Common myeloid progenitor, CD34-positive (primary cell): ENCODE measurements at regions not wholly inside any gene's neighbourhood (a gene's known extent, or its start where the extent isn't known, plus 50 kb on each side); places are given as distances from the start of the nearest gene placed in this dataset.

Experiments used
- CTCF ChIA-PET: fragments of 350-600 bp; sonication (Branson Sonifier 250); formaldehyde crosslinking; loops from one replicate; lab custom pipeline; 2021; ENCODE audit warnings: antibody characterized with exemption; lab: Charles Lee
- POLR2A ChIA-PET: fragments of 350-600 bp; sonication (Branson Sonifier 250); formaldehyde crosslinking; loops from one replicate; lab custom pipeline; 2021; ENCODE audit warnings: antibody characterized with exemption; lab: Charles Lee
- DNase-seq, 3 donors: peaks; one replicate each; pipeline versions ENCODE4 v3.0.0 to v3.0.0-alpha.2; 2013
- H3K27ac ChIP-seq, 2 experiments: 1 replicate in 1 of 2; 2 replicates in 1 of 2; pipeline ENCODE4 v1.7.0; 2013; ENCODE audit warnings: inconsistent platforms in 2 of 2, low read length in 2 of 2, mild to moderate bottlenecking in 2 of 2, low read depth in 1 of 2, moderate library complexity in 1 of 2; ENCODE audit not compliant: severe bottlenecking in 2 of 2, insufficient read depth in 1 of 2, poor library complexity in 1 of 2
- H3K27me3 ChIP-seq, 5 experiments: replicated peaks in 2 of 5; 1 replicate in 3 of 5; 2 replicates in 2 of 5; pipeline versions ENCODE4 v1.6.1 to v1.7.0; 2013; ENCODE audit warnings: low read length in 4 of 5, mild to moderate bottlenecking in 2 of 5, moderate library complexity in 2 of 5, inconsistent platforms in 1 of 5; ENCODE audit not compliant: insufficient read depth in 5 of 5, control insufficient read depth in 4 of 5
- H3K36me3 ChIP-seq, 4 experiments: 1 replicate in 2 of 4; 2 replicates in 2 of 4; pipeline versions ENCODE4 v1.6.1 to v1.7.0; 2013; ENCODE audit warnings: low read length in 3 of 4, control low read depth in 1 of 4, mild to moderate bottlenecking in 1 of 4; ENCODE audit not compliant: control insufficient read depth in 4 of 4, insufficient read depth in 4 of 4
- H3K4me1 ChIP-seq, 4 experiments: 1 replicate in 3 of 4; 2 replicates in 1 of 4; pipeline versions ENCODE4 v1.6.1 to v1.7.1; 2013; ENCODE audit warnings: low read length in 3 of 4, mild to moderate bottlenecking in 3 of 4, control low read depth in 1 of 4, inconsistent platforms in 1 of 4, moderate library complexity in 1 of 4; ENCODE audit not compliant: control insufficient read depth in 4 of 4, insufficient read depth in 4 of 4; ENCODE audit errors: control extremely low read depth in 1 of 4
- H3K4me3 ChIP-seq, 7 experiments: 1 replicate in 4 of 7; 2 replicates in 3 of 7; pipeline versions ENCODE4 v1.5.1 to v1.7.0; 2013; ENCODE audit warnings: mild to moderate bottlenecking in 7 of 7, low read length in 6 of 7, moderate library complexity in 6 of 7, inconsistent platforms in 2 of 7, low read depth in 2 of 7, control low read depth in 1 of 7; ENCODE audit not compliant: insufficient read depth in 4 of 7, control insufficient read depth in 1 of 7; ENCODE audit errors: extremely low read depth in 1 of 7
- H3K9me3 ChIP-seq, 5 experiments: 1 replicate in 4 of 5; 2 replicates in 1 of 5; pipeline versions ENCODE4 v1.6.1 to v1.7.1; 2013; ENCODE audit warnings: low read length in 4 of 5, mild to moderate bottlenecking in 2 of 5, inconsistent platforms in 1 of 5, low read depth in 1 of 5, moderate library complexity in 1 of 5; ENCODE audit not compliant: control insufficient read depth in 4 of 5, insufficient read depth in 2 of 5; ENCODE audit errors: control extremely low read depth in 1 of 5
- WGBS: methylation state at CpG from one replicate; pipeline ENCODE4 v1.1.5; 2013; ENCODE audit not compliant: insufficient coverage; 5-methylcytosine and 5-hydroxymethylcytosine counted together

- WGBS: 71% methylated on average over 1 of the region's 1 CpG
- POLR2A ChIA-PET: no interaction called here
- H3K9me3 ChIP-seq: no peaks in the 10 kb centered on the region
- no peak overlapping the region for H3K4me3 ChIP-seq
- no peak overlapping the region for H3K27ac ChIP-seq
- CTCF ChIA-PET: no interaction called here
- no peaks in the 10 kb centered on the region for H3K36me3 ChIP-seq
- H3K27me3 ChIP-seq: no peaks in the 10 kb centered on the region
- DNase-seq: no peak
- H3K4me1 ChIP-seq: no peaks in the 10 kb centered on the region
Observed at GRCh38 chr2:223701761-223702160, 99.6 kb upstream of the SCG2 start.

- no peaks in the 10 kb centered on the region for H3K4me1 ChIP-seq
- H3K27me3 ChIP-seq: no peaks in the 10 kb centered on the region
- H3K9me3 ChIP-seq: no peaks in the 10 kb centered on the region
- H3K27ac ChIP-seq: no peak overlapping the region
- no peak overlapping the region for H3K4me3 ChIP-seq
- ChIA-PET POLR2A (no interaction called here), CTCF (no interaction called here)
- DNase-seq: no peak
- H3K36me3 ChIP-seq: no peaks in the 10 kb centered on the region
- 100% methylated on average over 3 of the region's 3 CpGs for WGBS
Observed at GRCh38 chr2:223700221-223700620, 98.1 kb upstream of the SCG2 start.

GRCh38 chr2:223697892-223698645, 95.9 kb upstream of the SCG2 start:
- no peaks in the 10 kb centered on the region for H3K9me3 ChIP-seq
- H3K36me3 ChIP-seq: no peaks in the 10 kb centered on the region
- ChIA-PET POLR2A (no interaction called here), CTCF (no interaction called here)
- H3K4me3 ChIP-seq: no peak overlapping the region
- DNase-seq: no peak
- peaks cover 0 to 2% (median 0%) of the 10 kb centered on the region in 5 experiments for H3K27me3 ChIP-seq
- H3K4me1 ChIP-seq: no peaks in the 10 kb centered on the region
- no peak overlapping the region for H3K27ac ChIP-seq
- 92% methylated on average over 7 of the region's 7 CpGs for WGBS

- WGBS: 100% methylated on average over 2 of the region's 2 CpGs
Observed at GRCh38 chr2:223697316-223697891, 95.2 kb upstream of the SCG2 start.

GRCh38 chr2:223696719-223697118, 94.6 kb upstream of the SCG2 start:
- peaks cover 0 to 2% (median 0%) of the 10 kb centered on the region in 5 experiments for H3K27me3 ChIP-seq
- POLR2A ChIA-PET: no interaction called here
- H3K27ac ChIP-seq: no peak overlapping the region
- CTCF ChIA-PET: no interaction called here
- DNase-seq: no peak
- no peaks in the 10 kb centered on the region for H3K9me3 ChIP-seq
- H3K4me3 ChIP-seq: no peak overlapping the region
- H3K4me1 ChIP-seq: no peaks in the 10 kb centered on the region
- 78% methylated on average over 1 of the region's 1 CpG for WGBS
- no peaks in the 10 kb centered on the region for H3K36me3 ChIP-seq

More at GRCh38 chr2:223697316-223697891, 95.2 kb upstream of the SCG2 start:
- Histone ChIP-seq H3K36me3 (no peaks in the 10 kb centered on the region), H3K9me3 (no peaks in the 10 kb centered on the region), H3K4me1 (no peaks in the 10 kb centered on the region), H3K4me3 (no peak overlapping the region), H3K27me3 (peaks cover 0 to 2% (median 0%) of the 10 kb centered on the region in 5 experiments), H3K27ac (no peak overlapping the region)
- POLR2A ChIA-PET: no interaction called here
- CTCF ChIA-PET: no interaction called here
- DNase-seq: no peak

- no peak overlapping the region for H3K4me3 ChIP-seq
- POLR2A ChIA-PET: no interaction called here
- DNase-seq: peak; percentile 13 to 56 (median 20)
- peaks cover 0 to 5% (median 0%) of the 10 kb centered on the region in 5 experiments for H3K27me3 ChIP-seq
- H3K9me3 ChIP-seq: no peaks in the 10 kb centered on the region
- CTCF ChIA-PET: no interaction called here
- no peak overlapping the region for H3K27ac ChIP-seq
- no peaks in the 10 kb centered on the region for H3K4me1 ChIP-seq
- 89% methylated on average over 6 of the region's 13 CpGs for WGBS
- H3K36me3 ChIP-seq: no peaks in the 10 kb centered on the region
Observed at GRCh38 chr2:223692191-223692947, 90.2 kb upstream of the SCG2 start.
